SK-N-SH (cell line): ENCODE measurements at regions not wholly inside any gene's neighbourhood (a gene's known extent, or its start where the extent isn't known, plus 50 kb on each side); places are given as distances from the start of the nearest gene placed in this dataset.

ENCODE experiments used
- CTCF ChIA-PET: fragments of 300-600, 350-600 bp; formaldehyde crosslinking; extraction: SDS; loops from one replicate; lab custom pipeline; 2021; lab: Yijun Ruan, JAX
- POLR2A ChIA-PET: fragments of 350-600 bp; sonication (Branson Sonifier 250); formaldehyde crosslinking; extraction: SDS; loops from one replicate; lab custom pipeline; 2020; ENCODE audit warnings: antibody characterized with exemption, inconsistent platforms; lab: Yijun Ruan, JAX
- DNase-seq: peaks from one replicate; pipeline ENCODE4 v3.0.0; 2012
- H2AFZ ChIP-seq: fragments of 200-600 bp; sonication (generic); 2 replicates; pipeline ENCODE4 v1.8.1; 2016; ENCODE audit warnings: antibody characterized with exemption, mild to moderate bottlenecking, low read depth
- H3F3A ChIP-seq: fragments of 200-600 bp; sonication (generic); replicated peaks from 2 replicates; pipeline ENCODE3; 2016; ENCODE audit warnings: antibody characterized with exemption, mild to moderate bottlenecking; ENCODE audit not compliant: insufficient read depth
- H3K27ac ChIP-seq, 2 experiments: fragments of 200-500 bp in 1 of 2; fragments of 200-600 bp in 1 of 2; sonication (Bioruptor generic) in 1 of 2; sonication (generic), shearing (Covaris generic) in 1 of 2; 2 replicates each; pipeline versions ENCODE4 v1.5.1 to v1.6.1; 2014 to 2016; ENCODE audit warnings: low read depth in 2 of 2, inconsistent platforms in 1 of 2, low read length in 1 of 2, mild to moderate bottlenecking in 1 of 2, mixed read lengths in 1 of 2
- H3K27me3 ChIP-seq: fragments of 200-600 bp; sonication (generic), shearing (Covaris generic); 2 replicates; pipeline ENCODE4 v1.6.1; 2016; ENCODE audit warnings: mixed run types; ENCODE audit not compliant: insufficient read depth
- H3K36me3 ChIP-seq, 2 experiments: fragments of 200-500 bp in 1 of 2; fragments of 200-600 bp in 1 of 2; sonication (Bioruptor generic) in 1 of 2; sonication (generic) in 1 of 2; replicated peaks in 1 of 2; 2 replicates each; pipeline versions ENCODE3 to v1.5.1; 2014 to 2016; ENCODE audit warnings: low read length in 1 of 2, mild to moderate bottlenecking in 1 of 2; ENCODE audit not compliant: insufficient read depth in 2 of 2, control insufficient read depth in 1 of 2
- H3K4me1 ChIP-seq, 2 experiments: fragments of 200-500 bp in 1 of 2; fragments of 200-600 bp in 1 of 2; sonication (Bioruptor generic) in 1 of 2; sonication (generic), shearing (Covaris generic) in 1 of 2; 2 replicates each; pipeline versions ENCODE4 v1.5.1 to v1.6.1; 2014 to 2016; ENCODE audit warnings: low read depth in 1 of 2, low read length in 1 of 2, mixed run types in 1 of 2; ENCODE audit not compliant: insufficient read depth in 2 of 2, control insufficient read depth in 1 of 2
- H3K4me2 ChIP-seq: fragments of 200-600 bp; sonication (generic), shearing (Covaris generic); 2 replicates; pipeline ENCODE4 v1.6.1; 2017; ENCODE audit warnings: mixed run types
- H3K4me3 ChIP-seq, 2 experiments: fragments of 200-500 bp in 1 of 2; fragments of 200-600 bp in 1 of 2; sonication (Bioruptor generic) in 1 of 2; sonication (generic), shearing (Covaris generic) in 1 of 2; 2 replicates each; pipeline versions ENCODE4 v1.5.1 to v1.8.1; 2014 to 2016; ENCODE audit warnings: low read depth in 2 of 2, inconsistent platforms in 1 of 2, low read length in 1 of 2, mild to moderate bottlenecking in 1 of 2, mixed read lengths in 1 of 2, moderate library complexity in 1 of 2
- H3K79me2 ChIP-seq: fragments of 200-600 bp; sonication (generic); 2 replicates; pipeline ENCODE4 v1.8.1; 2017; ENCODE audit warnings: mild to moderate bottlenecking; ENCODE audit not compliant: insufficient read depth
- H3K9ac ChIP-seq: fragments of 200-600 bp; sonication (generic); 2 replicates; pipeline ENCODE4 v1.6.1; 2017; ENCODE audit warnings: mixed run types
- H3K9me2 ChIP-seq: fragments of 200-600 bp; sonication (generic); 2 replicates; pipeline ENCODE4 v1.6.1; 2017; ENCODE audit warnings: mixed run types
- H3K9me3 ChIP-seq: fragments of 200-600 bp; sonication (generic); 2 replicates; pipeline ENCODE4 v1.6.1; 2017; ENCODE audit warnings: mixed run types, mild to moderate bottlenecking, moderate library complexity
- H4K20me1 ChIP-seq: fragments of 200-600 bp; sonication (generic); 2 replicates; pipeline ENCODE4 v1.6.1; 2017; ENCODE audit warnings: mild to moderate bottlenecking, mixed run types; ENCODE audit not compliant: insufficient read depth
- CHD2 ChIP-seq: fragments of 150-350 bp; IDR thresholded peaks from 2 replicates; pipeline ENCODE4 v1.6.1; 2018; ENCODE audit warnings: low read length; ENCODE audit not compliant: partially characterized antibody
- CTCF ChIP-seq: fragments of 200-600 bp; sonication (generic); IDR thresholded peaks from 2 replicates; pipeline ENCODE4 v1.6.1; 2017; ENCODE audit warnings: antibody characterized with exemption, mild to moderate bottlenecking, moderate library complexity
- EZH2phosphoT487 ChIP-seq: fragments of 200-600 bp; sonication (generic); IDR thresholded peaks from 2 replicates; pipeline ENCODE4 v1.6.1; 2017; ENCODE audit warnings: low read depth, mixed run types, mild to moderate bottlenecking, antibody characterized with exemption, moderate library complexity, borderline replicate concordance
- FOXM1 ChIP-seq: IDR thresholded peaks from 2 replicates; pipeline ENCODE4 v1.4.0; 2012; ENCODE audit warnings: low read depth, mild to moderate bottlenecking
- IRF3 ChIP-seq: fragments of 150-350 bp; IDR thresholded peaks from 2 replicates; pipeline ENCODE4 v1.6.1; 2016; ENCODE audit warnings: mild to moderate bottlenecking, low read depth, low read length
- JUND ChIP-seq: IDR thresholded peaks from 2 replicates; pipeline ENCODE4 v1.4.0; 2012
- MAX ChIP-seq: IDR thresholded peaks from 2 replicates; pipeline ENCODE4 v1.4.0; 2012; ENCODE audit warnings: low read depth
- MEF2A ChIP-seq: IDR thresholded peaks from 2 replicates; pipeline ENCODE4 v1.4.0; 2012; ENCODE audit warnings: low read depth, borderline replicate concordance
- NRF1 ChIP-seq: IDR thresholded peaks from 2 replicates; pipeline ENCODE4 v1.6.1; 2012; ENCODE audit warnings: low read depth, mild to moderate bottlenecking, low read length
- PBX3 ChIP-seq: IDR thresholded peaks from 2 replicates; pipeline ENCODE4; 2012
- POLR2AphosphoS5 ChIP-seq: IDR thresholded peaks from 2 replicates; pipeline ENCODE4 v1.6.1; 2012; ENCODE audit warnings: low read depth, low read length
- RCOR1 ChIP-seq: fragments of 150-350 bp; IDR thresholded peaks from 2 replicates; pipeline ENCODE4 v1.6.1; 2017; ENCODE audit warnings: antibody characterized with exemption, low read length
- REST ChIP-seq: IDR thresholded peaks from 2 replicates; pipeline ENCODE4 v1.6.1; 2012; ENCODE audit warnings: mild to moderate bottlenecking, low read depth, low read length, moderate library complexity
- RXRA ChIP-seq: IDR thresholded peaks from 2 replicates; pipeline ENCODE4 v1.4.0; 2012; ENCODE audit warnings: low read depth, mild to moderate bottlenecking, borderline replicate concordance
- SIN3A ChIP-seq: IDR thresholded peaks from 2 replicates; pipeline ENCODE4 v1.6.1; 2012; ENCODE audit warnings: low read depth, mild to moderate bottlenecking, low read length, moderate library complexity, borderline replicate concordance
- TCF12 ChIP-seq: IDR thresholded peaks from 2 replicates; pipeline ENCODE4 v1.4.0; 2012
- TEAD4 ChIP-seq: IDR thresholded peaks from 2 replicates; pipeline ENCODE4 v1.4.0; 2012; ENCODE audit warnings: mild to moderate bottlenecking, borderline replicate concordance; ENCODE audit not compliant: insufficient read depth
- WGBS: methylation state at CpG from one replicate; pipeline ENCODE4 v1.1.6; 2017; ENCODE audit warnings: low lambda C conversion rate; 5-methylcytosine and 5-hydroxymethylcytosine counted together

- no peaks in the 10 kb centered on the region for H3K9me3 ChIP-seq
- no peak overlapping the region for H3K9ac ChIP-seq
- TF ChIP-seq POLR2AphosphoS5 (no peak), CTCF (no peak), PBX3 (no peak), TEAD4 (no peak), MAX (no peak), SIN3A (no peak), CHD2 (no peak), MEF2A (no peak), JUND (no peak), FOXM1 (no peak), RXRA (no peak), EZH2phosphoT487 (no peak), IRF3 (no peak), RCOR1 (no peak), TCF12 (no peak), REST (no peak), NRF1 (no peak)
- no peaks in the 10 kb centered on the region for H4K20me1 ChIP-seq
- ChIA-PET CTCF (no interaction called here), POLR2A (no interaction called here)
- H2AFZ ChIP-seq, result no peak overlapping the region
- no peaks in the 10 kb centered on the region for H3K9me2 ChIP-seq
- H3F3A ChIP-seq, result no peaks in the 10 kb centered on the region
- no peak overlapping the region for H3K4me3 ChIP-seq
- no peak overlapping the region for H3K27ac ChIP-seq
- no peaks in the 10 kb centered on the region; the same call in 1 of the 2 replicates for H3K27me3 ChIP-seq
- H3K79me2 ChIP-seq, result no peaks in the 10 kb centered on the region
- no peak for DNase-seq
- H3K36me3 ChIP-seq, result no peaks in the 10 kb centered on the region
- WGBS, result 30% methylated on average over 10 of the region's 10 CpGs
- no peaks in the 10 kb centered on the region for H3K4me1 ChIP-seq
- H3K4me2 ChIP-seq, result no peak overlapping the region
These were observed 1234.7 kb downstream of the TBC1D22A start for GRCh38 chr22:47997052-47997590.
